GM18511 (cell line): ENCODE measurements at regions not wholly inside any gene's neighbourhood (a gene's known extent, or its start where the extent isn't known, plus 50 kb on each side); places are given as distances from the start of the nearest gene placed in this dataset.

Experiments
- ATAC-seq: cut with Tn5 transposase; IDR thresholded peaks from one replicate; pipeline ENCODE4 v1.9.1; 2021; ENCODE audit warnings: mild to moderate bottlenecking, moderate library complexity; ENCODE audit not compliant: unreplicated experiment

DNA sequence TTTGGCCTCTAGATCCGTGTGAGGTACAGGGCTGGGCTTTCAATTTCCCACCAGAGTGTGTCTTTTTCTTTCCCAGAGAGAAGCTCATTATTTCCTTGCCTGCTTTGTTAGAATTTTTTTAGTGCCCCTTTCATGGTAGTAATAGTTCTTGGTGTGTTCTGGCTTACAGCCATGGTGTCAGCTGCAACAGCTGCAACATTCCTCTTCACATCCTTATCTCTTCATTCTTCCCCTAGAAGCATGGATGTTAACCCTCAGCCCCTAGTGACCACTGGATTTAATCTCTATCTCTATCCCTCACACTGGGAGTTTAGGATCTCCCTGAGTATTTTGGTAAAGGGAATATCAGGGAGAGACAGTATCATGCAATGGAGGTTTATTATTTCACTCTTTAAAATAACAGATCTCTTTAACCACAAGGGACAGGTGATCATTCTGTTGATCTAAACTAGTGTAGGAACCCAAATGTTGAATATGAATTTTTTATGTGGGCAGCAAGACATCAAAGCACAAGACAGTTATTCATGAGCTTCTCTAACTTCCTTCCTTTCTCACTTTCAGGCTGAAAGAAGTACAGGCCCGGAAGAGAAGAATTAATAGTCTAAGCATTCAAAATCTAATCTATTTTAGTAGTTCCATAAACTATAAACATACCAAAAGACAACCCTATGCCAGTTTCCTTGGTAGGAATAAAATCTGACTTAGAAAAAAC is 160.2 kb downstream of the FAM170A start:
- no peak for ATAC-seq

DNA sequence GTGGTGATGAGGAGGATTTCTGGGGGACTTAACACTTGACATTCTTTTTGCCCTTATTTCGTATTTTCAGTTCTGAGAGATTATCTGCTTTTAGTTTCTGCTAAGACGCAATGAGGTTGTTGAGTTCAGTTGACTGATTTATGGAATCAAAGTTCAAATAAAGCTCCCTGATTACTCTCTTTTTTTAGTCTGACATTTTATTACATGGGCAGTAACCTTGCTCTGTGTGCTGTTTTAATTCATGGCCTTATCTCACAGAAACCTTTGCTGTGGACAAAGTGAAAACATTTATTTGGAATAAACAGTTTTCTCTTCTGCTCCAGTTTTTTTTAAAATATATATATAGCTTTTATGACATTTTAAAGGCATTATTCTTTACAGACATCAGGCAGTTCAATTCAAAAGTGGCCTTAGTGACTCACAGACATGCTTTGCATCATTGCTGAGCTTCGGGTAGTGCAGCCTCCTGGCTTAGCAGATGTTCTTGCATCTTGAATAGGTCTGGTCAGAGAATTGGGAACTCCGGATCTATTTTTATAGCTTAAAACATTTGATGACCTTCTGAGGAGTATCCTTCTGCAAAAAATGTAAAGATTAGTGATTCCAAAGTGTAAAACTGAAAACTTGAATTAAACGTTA is 162.9 kb downstream of the FAM170A start:
- no peak for ATAC-seq

DNA sequence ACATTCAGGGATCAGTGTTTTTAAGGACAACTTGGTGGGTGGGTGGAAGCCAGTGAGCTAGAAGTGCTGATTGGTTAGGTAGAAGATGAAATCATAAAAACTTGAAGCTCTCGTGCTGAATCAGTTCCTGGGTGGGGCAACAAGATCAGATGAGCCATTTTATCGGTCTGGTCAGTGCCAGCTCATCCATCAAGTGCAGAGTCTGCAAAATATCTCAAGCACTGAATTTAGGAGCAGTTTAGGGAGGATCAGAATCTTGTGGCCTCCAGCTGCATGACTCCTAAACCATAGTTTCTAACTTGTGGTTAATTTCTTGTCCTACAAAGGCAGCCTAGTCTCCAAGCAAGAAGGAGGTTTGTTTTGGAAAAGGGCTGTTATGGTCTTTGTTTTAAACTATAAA is 166.4 kb downstream of the FAM170A start:
- no peak for ATAC-seq

DNA sequence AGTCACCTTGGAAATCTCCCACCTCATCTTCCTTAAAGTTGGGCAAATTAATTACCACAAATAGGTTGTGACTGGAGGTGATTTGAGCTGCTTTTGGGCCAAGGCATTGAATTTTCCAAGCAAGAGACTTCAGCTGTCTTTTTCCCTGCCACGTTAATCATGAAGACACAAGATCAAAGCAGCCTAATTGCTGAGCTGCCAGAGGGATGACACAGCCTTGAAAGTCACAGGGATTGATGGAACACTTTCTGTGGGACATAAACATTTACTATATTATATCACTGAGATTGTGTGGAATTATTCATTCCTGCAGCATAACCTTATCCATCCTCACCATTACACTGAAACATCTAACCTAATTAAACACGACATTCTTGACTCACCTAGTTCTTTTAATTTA is 172.2 kb downstream of the FAM170A start:
- no peak for ATAC-seq

DNA sequence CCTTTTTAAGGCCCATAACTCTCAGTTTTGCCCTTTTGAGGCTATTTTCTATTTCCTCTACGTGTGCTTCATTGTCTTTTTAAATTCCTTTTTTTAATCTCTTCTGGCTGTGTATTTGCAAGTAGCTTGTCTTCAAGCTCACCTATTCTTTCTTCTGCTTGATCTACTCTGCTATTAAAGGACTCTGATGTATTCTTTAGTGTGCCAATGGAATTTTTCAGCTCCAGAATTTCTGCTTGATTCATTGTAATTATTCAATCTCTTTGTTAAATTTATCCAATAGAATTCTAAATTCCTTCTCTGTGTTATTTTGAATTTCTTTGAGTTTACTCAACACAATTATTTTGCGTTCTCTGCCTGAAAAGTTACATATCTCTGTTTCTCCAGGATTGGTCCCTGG is 178.7 kb downstream of the FAM170A start:
- ATAC-seq: no peak

DNA sequence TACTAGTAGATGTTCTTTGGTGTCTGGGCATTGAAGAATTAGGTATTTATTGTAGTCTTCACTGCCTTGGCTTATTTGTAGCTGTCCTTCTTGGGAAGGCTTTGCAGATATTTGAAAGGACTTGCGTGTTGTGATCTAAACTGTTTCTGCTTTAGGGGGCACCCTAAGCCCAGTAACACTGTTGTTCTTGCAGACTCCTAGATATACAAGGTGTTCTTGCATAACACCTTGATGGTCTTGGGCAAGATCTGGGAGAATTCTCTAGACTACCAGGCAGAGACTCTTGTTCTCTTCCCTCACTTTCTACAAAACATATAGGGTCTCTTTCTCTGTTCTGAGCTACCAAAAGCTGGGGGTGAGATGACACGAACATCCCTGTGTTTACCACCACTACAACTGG is 179.1 kb downstream of the FAM170A start:
- no peak for ATAC-seq

DNA sequence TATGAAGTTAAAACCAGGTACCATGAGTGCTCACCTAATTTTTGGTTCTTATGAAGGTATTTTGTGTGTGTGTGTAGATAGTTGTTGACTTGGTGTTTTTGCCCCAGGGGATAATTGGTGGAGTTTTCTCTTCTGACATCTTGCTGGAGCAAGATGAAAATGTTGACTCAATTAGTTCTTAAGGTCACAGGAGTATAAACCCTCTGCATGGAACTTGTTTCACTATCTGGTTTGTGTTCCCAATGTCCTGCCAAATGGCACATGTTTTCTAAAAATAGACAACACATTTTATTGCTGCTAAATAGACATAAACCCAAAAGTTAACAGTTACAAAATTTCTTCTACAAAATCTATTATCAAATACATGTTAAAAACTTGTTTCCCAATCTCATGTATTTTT is 180.9 kb downstream of the FAM170A start:
- ATAC-seq: no peak

DNA sequence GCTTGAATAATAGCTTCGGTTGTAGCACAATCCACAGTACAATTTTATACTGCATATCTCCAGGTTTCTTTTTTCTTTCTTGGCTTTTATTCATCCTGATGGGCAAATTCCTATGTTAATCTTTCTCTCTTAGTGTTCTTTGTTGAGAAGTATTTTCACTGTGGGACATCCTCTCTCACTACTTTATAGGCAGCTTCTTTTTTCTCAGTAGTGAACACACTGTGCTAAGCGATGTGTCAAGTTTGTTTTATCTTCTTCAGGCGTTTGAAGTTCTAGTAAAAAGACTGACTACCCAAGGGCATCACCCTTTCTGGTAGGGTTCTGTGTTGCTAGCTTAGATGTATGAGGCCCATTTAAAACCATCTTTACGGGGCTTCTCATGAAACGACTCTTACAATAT is 182.1 kb downstream of the FAM170A start:
- no peak for ATAC-seq

DNA sequence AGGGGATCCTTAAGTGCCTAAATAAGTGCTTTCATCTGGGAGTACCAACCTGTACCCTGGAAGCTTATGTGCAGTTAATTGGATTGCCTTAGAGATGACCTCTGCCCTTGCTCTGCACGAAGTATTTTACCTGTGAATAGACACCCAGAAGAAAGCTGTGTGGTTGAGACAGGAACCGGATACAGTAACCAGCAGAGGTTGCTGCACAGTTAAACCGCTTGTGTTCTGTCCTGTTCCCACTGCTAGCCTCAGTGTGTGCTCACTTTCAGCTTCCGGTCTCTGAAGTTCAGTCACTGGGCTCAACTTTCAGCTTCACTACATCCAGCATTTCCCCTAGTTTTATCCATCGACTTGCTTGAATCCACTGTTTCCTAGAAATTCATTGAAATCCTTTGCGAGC is 185.3 kb downstream of the FAM170A start:
- no peak for ATAC-seq

DNA sequence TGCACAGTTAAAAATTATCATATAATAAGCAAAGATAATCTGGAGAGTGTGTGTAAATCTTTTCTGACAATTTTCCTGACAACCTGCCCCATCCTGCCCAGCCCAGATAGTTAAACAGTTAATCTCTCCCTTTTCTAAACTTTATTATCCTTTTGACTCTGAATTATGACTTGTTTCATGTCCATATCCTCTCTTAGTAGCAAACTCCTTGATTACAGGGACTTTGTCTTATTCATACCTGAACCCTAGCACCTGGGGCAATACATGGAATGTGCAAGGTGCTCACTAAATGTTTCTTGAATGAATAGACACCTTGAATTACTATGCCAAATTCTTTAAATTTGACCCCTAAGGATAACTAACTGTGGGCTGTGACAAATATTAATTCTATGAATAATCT is 186.7 kb downstream of the FAM170A start:
- ATAC-seq: no peak

DNA sequence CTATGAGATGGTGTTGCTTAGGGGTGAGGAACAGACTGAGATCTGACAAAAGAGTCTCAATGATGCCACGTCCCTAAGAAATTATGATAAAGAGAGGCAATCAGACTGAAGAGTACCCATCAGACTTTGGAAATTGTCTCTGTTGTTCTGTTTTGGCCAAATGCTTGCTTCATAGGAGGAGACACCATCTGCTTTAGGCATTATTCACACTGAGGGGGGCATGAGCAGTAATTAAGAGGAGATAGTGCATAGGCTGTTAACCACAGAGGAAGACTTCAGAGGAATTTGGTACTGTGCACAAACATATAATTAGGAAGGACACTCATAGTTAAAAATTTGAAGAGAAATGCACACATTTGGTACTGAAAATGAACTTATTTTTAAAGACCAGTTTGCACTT is 190.7 kb downstream of the FAM170A start:
- ATAC-seq: no peak

DNA sequence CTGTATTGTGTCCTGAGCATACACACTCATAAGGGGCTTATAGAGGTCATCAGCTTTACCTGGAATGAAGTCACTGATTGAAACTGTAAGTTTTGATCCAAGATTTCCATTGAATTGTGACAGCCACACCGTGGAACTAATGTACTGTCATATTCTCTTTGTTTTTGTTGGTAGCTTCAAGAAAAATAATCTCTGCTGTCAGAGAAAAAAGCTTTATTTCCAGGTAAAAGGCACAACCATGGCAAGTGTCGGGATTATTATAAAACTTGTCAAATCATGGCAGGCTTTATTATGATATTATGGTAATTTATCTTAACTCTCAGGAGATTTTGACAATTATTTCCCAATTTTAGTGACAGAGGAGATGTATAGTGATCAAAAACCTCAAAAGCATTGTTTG is 191.2 kb downstream of the FAM170A start:
- no peak for ATAC-seq

DNA sequence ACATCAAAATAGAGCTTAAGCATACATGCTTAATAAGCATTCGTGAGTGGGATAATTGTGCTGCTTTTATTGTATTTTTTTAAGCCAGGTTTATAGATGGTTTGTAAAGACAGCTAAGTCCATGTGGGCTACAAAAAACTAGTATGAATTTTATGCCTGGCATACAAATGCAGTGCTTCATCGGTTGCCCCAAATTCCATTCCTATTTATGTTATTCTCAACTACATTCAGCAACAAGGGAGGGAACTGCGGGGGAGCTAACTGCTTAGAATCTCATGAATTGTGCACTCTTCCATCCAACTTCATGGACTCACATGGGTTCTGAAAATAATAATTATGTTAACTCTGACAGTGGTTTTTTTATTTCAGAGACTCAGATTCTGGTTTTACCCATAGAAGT is 199.2 kb downstream of the FAM170A start:
- ATAC-seq: no peak

DNA sequence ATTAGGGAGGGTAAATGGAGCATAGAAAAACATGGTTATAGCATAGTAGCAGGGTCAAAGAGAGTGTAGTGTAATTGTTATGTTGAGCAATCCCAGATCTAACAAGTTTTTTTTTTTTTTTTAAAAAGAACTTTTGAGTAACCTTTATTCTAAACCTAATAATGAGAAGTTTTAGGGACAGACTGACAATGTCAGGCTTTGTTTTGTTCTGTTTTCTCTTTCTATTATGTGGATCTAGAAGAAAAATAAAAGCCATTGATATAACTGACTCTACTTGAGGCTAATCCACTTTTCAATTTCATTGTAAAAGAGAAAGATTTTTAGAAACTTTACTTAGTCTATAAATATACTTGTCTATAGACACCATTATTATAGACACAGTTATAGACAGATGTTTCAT is 200.0 kb downstream of the FAM170A start:
- no peak for ATAC-seq

DNA sequence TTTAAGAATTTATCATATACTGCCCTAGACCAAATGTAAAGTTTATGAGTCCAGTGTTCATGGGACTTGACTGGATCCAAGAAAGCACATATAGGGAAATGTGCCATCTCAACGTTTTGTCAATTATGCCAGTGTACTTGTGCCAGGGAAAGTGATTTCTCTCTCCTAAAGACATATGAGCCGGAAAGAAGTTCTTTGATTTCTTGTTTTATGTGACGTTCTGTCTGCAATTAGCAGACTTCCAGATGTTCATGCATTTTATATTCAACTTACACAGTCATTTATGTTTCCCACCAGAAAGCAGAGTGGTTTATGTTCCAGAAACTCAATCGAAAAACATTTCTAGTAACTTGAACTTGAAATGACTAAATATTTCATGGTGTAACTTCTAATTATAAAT is 203.8 kb downstream of the FAM170A start:
- no peak for ATAC-seq

DNA sequence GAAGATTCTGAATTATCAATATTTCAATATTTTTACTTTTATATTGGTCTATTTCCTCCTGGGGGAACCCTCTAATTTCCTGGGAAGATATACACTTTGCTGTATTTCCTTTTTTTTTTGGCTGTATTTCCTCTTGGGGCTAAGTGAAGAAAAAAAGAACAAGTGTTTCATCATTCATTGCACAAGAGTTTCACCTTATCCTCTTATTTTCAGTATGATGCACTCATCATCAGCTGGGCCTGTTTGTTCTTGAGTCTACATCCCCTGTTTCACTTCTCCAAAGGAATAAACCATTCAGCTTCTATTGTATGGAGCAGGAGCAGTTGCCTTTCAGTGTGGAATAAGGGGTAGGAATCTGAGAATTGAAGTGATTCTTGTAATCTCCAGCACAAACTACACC is 210.8 kb downstream of the FAM170A start:
- no peak for ATAC-seq

DNA sequence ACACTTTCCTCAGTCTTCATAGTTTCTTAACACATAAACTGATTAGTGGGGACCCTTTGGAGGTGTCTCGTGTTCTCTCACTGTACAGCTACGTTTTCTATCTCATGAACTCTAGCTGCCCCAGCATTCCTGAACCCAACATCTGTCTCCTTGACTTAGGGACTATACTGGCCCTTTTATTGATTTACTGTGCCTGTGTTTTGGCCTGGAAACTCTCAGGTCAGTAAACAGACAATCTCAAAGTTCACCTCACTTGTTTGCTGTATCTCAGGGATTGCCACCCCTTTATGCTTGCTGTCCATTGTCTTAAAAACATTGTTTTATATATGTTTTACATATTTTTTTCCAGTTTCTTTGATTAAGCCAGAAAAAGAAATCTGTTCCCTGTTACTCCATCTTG is 222.8 kb downstream of the FAM170A start:
- no peak for ATAC-seq

DNA sequence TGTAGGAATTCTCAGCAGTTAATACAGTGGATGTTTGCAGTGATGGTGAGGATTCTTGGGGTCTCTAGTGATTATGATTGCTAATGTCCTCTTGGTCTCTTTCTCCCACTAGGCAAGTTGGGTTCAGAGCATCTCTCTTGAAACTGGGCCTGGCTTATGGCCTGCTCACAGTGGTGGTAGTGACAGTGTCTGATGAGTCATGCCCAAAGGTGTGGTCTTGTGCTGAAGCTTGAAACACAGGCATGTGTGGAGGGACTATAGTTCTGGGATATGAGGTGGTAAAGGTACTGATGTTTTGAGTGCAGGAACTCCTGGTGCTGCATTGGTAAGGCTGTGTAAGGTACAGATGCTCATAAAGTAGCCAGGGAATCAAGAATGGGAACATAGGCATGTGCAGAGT is 231.1 kb downstream of the FAM170A start:
- ATAC-seq: no peak

DNA sequence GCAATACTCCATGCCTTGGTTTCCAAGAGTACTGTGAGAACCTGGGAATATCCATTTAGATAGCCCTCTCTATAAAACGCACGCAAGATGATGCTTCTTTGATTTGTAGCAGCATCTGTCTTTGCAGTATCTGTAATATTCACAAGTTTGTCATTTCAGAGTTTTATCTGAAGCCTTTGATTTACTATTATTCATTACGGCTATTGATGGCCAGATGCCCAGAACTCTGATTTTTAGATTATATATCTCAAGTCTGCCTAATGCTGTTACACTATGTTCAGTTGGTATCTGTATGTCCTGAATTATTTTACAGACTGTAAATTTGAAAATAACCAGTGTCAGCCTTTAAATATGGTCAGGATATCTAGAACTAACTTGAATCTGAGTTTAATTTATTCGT is 233.3 kb downstream of the FAM170A start:
- no peak for ATAC-seq

DNA sequence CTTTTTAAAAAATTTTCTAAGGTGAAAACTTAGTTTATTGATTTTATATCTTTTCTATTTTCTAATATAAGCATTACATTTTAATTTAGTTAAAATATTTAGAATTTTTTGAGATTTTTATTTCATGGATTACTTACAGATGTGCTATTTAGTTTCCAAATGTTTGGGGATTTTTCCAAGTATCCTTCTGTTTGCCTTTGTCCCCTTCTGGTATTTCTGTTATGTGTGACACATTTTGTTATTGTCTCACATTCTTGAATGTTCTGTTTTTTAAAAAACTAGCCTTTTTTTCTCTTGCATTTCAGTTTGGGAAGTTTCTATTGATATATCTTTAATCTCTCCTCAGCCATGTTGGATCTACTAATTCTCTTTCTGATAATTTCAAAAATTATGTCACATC is 234.9 kb downstream of the FAM170A start:
- no peak for ATAC-seq

DNA sequence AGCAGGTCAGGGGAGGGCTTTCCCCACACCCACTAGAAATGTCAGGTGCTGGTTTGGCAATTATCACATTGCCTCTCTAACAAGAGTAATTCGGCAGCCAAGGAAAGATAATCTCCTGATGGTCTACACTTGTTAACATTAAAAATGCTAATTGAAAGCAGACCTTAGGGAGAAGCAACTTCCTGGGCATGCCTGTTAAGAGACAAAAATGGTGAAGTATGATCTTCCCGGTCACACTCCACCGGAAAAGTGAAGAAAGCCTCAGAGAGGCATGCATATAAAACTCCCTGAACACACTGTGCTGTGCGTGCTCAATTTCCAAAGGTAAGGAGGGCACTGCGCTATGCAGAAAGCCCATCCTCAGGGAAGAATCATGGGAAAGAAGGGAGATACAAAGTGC is 244.3 kb downstream of the FAM170A start:
- ATAC-seq: no peak

DNA sequence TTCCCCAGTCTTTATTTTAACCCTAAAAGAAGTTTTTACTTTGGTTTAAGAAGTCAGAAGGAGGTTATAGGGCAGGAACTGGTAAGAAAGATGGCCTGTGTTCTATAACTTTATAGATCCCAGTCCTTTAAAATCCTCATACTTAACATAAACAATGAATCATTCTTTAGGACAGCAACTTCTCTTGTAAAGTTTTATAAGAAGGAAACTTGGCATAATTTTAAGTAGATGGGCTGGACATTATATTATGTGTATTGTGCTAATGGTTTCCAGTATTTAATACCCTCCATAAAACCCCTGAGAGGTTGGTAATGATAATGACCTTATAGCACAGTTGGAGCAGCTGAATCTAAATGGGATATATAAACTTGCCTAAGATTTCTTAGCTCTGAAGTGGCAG is 247.2 kb downstream of the FAM170A start:
- ATAC-seq: no peak

DNA sequence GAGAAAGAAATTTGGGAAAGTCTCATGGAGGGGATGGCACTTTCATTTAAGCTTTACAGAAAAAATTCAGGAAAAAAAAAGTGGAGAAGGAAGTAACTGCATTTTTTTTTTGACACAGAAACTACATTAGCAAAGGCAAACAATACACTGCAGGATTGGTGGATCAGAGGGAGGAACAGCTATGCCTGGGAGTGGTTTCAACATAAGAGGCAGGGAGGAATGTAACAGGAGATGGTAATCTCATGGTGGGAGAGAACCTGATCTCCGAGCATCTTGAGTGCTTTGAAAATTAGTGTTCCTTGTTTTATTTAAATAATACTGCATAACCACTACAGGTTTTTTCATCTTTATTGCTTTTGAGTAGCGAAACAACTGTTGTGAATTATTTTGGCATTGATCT is 249.4 kb downstream of the FAM170A start:
- ATAC-seq: no peak
